ENCODE measurements at regions not wholly inside any gene's neighbourhood (a gene's known extent, or its start where the extent isn't known, plus 50 kb on each side); places are given as distances from the start of the nearest gene placed in this dataset.
"Not testable (repeated sequence)": the region's sequence is repeated elsewhere in the genome, so short reads cannot be mapped to it uniquely, and the experiment has no call there.

- DNase-seq, result no peak
Measured at GRCh38 chr11:11000579-11001283, 142.9 kb upstream of the ZBED5 start.

DNA sequence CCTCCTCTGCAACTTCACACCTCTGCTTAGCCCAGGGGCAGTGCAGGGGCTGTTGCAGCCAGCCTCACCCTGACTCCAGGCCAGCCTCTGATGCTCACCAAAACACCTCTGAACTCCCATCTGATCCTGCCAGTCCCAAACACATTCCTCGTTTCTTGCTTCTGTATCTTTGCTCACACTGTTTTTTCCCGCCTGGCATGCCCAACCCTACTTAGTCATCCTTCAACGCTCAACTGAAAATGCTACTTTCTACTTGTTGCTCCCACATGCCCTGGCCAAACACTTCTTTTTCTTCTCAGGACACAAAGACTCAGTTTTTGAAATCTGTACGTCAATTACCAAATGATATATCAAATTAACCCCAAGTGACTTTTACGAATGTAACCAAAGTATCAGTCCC lies 140.8 kb upstream of the ZBED5 start:
- no peak for DNase-seq

DNA sequence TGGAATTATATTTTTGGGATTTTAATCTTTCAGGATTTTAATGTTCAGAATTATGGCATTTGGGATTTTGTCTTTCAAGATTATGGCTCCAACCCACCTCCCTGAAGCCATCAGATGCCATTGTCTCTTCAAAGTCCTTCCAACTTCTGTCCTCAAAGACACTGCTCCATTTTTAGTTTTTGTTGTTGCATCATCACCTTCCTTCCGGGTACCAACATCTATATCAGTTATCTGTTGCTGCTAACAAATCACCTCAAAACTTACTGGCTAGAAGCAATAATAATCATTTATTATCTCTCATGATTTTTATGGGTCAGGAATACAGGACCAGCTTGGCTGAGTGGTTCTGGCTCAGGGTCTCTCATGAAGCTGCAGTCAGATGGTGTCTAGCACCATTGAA lies 138.8 kb upstream of the ZBED5 start:
- DNase-seq, result no peak

GRCh38 chr11:10993640-10994039 lies 135.8 kb upstream of the ZBED5 start:
- DNase-seq, result no peak

DNA sequence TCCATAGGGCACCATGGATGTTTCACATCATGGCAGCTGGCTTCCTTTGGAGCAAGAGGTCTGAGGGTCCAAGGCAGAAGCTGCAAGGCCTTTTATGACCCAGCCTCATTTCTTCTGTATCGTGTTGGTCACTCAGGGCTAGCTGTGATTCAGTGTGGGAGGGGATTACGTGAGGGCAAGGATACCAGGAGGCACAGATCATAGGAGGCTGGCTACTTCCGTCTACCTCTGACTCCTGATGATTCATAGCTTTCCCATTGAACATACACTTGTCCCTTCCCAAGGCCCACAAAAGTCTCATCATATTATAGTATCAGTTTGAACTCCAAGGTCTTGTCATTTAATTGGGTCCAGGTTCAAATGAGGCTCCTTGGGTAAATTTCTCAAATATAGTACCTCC lies 135.3 kb upstream of the ZBED5 start:
- DNase-seq, result no peak

- DNase-seq, result no peak
Measured at GRCh38 chr11:10991393-10991792, 133.5 kb upstream of the ZBED5 start.

GRCh38 chr11:10990637-10991193 lies 132.9 kb upstream of the ZBED5 start:
- DNase-seq, result no peak

DNA sequence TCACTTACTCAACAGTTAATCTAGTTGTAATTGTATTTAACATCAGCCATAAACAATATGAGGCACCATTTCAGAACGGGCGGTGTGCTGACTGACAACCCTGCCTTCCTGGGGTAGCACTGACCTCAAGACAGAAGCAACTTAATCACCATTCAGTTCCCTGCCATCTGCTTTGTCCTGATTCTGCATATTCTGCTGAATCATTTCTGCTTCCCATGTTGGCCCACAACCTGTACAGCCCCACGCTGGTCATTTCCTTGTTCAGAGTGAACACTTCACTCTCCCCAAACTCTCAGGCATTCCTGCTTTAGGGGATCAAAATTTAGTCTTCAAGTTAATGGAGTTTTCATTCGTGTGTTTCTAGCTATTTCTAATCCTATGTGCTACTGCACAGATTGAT lies 132.3 kb upstream of the ZBED5 start:
- DNase-seq, result no peak

DNA sequence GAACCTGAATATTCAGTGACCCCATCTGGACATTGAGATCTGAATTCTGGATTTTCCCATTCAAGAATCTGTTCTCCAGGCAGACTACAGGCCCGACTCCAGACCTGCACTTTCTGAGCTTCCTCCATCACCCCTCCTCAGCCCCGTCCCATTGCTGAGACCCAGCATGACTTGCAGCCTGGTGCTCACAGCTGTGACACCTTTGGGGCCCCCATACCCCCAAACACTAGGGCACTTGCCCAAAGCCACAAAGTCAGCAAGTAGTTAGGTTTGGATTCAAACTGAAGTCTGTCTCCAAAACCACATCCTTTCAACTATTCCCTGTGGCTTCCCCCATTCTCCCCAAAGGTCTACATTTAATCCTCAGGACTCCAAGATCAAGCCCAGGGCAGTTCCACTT lies 128.2 kb upstream of the ZBED5 start:
- no peak for DNase-seq

DNA sequence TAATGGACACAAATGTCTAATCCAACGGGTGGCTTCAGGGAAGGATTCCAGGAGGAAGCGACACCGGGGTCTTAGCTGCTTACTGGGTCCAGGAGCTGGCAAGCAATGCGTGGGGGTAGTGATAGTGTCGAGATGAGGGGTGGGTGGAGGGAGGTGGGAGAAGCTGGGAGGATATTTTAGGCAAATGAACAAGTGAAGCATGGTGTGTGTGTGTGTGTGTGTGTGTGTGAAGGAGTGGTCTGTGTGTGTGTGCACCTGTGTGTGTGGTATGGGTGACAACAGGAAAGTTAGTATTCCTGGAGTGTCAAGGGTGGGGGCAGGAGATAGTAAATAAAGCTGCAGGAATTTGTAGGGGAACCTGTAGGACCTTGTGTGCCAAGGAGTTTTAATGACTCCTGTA lies 126.9 kb upstream of the ZBED5 start:
- DNase-seq, result no peak

GRCh38 chr11:10984250-10984649 lies 126.4 kb upstream of the ZBED5 start:
- DNase-seq, result no peak

DNA sequence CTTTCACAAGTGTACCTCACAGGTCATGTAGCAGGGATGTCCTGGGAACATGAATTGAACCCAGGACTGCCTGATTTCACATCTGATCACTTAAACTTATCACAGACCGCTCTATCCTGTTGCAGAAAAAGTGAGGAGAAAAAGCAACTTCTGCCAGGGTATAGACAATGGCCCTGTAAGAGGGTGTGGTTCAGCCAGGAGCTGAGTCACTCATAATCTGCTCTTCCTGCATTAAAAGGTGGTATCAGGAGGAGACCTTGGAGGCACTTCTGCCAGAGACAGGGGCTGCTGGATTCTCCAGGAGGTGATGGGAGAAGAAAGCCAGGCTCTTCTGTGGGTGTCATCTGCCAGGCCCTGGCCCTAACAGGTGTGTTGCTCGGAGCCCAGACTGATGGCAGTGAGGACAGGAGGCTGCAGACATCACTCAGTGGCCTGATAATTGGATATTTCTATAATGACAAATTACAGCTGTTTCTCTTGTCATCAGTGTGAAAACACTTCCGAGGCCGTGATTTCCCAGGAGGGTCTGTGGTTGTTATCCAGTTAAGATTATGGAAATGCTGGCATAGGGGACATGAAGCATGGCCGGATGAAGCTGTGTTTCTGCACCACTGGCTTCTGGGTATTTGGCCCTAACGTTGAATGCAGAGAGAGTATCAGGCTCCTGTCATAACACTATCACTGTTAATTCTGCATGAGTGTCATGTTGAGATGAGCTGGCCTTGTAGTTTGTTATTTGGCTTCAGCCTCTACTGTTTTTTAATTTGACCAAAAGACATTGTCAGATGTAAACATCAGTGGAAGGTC lies 125.1 kb upstream of the ZBED5 start:
- DNase-seq, result no peak

DNA sequence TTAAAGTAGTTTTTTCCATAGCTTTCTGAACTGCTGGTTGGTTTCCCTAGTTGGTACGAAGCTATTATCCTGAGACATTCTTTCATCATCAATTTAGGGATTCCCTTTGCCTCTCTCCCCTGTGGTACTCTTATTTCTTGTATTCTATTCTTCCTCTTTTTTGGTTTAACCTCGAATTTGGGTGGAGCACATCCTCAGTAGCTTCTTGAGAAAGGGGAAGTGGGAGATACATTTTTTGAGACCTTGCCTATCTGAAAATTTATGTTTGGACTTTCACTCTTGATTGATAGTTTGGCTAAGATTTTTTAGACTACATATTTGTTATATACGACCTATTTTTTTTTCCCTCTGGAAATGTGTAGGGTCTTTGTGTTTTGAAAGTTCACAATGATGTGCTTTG lies 121.7 kb upstream of the ZBED5 start:
- DNase-seq, result no peak

DNA sequence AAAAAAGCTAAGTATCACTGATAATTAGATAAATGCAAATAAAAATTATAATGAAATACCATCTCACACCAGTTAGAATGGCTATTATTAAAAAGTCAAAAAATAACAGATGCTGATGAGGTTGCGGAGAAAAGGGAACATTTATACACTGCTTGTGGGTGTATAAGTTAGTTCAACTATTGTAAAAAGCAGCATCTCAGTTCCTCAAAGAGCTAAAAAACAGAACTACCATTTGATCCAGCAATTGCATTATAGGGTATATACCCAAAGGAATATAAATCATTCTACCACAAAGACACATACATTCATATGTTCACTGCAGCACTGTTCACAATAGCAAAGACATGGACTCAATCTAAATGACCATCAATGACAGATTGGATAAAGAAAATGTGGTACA lies 120.3 kb upstream of the ZBED5 start:
- DNase-seq, result no peak

DNA sequence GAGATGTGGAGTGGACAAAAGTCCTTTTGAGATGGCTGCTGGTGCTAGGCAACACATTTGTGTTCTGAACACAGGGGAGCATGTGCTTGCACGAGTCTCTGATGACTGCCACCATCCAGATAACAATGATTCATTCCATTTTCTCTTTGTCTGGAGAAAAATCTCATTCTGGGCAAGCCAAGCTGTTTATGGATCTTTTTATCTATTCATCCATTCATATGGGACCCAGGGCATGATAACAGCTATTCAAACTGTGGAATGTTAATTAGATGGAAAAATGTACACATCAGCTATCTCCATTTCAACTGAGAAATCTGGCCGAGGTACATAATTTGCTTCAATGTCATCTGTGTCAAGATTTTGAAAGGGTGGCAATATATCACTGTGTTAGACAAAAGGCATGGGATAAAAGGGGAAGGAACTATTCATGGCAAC lies 117.5 kb upstream of the ZBED5 start:
- DNase-seq, result peak; percentile 14

- DNase-seq, result peak; percentile 60
Measured at GRCh38 chr11:10973416-10973815, 115.6 kb upstream of the ZBED5 start.

DNA sequence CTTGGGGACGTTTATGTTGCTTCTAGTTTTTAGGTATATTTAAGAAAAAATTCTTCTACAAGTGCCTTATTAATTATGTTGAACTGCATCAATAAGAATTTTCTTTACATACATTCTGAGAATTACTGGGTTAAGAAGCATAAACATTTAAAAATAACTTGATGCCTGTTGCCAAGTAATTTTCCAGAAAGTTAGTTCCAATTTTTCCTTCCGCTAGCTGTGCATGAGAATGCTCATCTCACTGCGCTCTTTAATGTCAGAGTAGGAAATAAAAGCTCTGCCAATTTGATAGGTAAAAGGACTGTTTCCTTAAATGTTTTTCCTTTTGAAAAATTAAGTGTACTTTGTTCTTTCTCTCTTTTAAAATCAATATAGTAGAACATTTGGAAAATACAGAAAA lies 113.1 kb upstream of the ZBED5 start:
- DNase-seq, result no peak

DNA sequence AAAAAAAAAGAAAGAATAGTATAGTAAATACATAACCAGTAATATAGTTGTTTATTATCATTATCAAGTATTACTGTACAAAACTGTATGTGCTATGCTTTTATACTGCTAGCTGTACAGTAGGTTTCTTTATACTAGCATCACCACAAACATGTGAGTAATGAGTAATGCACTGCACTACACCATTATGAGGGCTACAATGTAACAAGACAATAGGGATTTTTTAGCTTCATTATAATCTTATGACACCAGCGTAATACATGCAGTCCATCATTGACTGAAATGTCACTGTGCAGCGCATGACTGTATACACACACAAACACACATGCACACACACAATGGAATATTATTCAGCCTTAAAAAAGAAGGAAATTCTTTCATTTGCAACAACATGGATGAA lies 111.5 kb upstream of the ZBED5 start:
- DNase-seq, result no peak

- DNase-seq, result not testable (repeated sequence)
Measured at GRCh38 chr11:10956884-10957283, 99.0 kb upstream of the ZBED5 start.

DNA sequence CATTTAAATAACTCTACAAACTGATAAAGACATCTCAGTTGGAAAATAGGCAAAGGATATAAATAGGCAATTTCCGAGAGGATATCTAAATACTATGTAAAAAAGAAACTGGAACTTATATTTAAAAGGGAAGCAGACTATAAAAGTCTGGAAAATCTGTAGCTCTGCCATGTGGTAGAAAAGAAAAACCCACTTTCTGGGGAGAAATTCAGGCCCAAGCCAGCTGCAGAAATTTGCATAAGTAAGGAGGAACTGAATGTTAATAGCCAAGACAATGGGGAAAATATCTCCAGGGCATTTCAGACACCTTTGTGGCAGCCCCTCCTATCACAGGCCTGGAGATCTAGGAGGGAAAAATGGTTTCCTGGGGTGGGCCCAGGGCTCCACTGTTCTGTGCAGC lies 97.8 kb upstream of the ZBED5 start:
- no peak for DNase-seq

- no peak for DNase-seq
Measured at GRCh38 chr11:10954184-10954583, 96.3 kb upstream of the ZBED5 start.

DNA sequence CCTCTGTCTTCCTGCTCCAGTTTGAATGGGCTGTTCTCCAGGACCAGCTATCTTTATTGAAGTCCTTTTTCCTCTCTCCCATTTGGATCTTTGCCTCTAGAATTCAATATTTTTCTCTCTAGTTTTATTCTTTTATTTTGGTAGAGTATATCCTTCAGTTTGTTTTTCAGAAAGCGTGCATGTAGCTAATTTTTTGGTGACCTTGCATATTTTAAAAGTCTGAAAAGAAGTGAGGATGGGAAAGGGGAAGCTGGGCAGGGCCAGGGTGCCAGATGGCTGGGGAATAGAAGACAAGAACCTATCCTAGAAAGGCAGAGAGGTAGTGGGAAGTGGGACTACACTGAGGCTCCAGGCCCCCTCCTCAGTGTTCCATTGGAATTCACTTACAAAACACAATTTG lies 95.0 kb upstream of the ZBED5 start:
- no peak for DNase-seq

- DNase-seq, result not testable (repeated sequence)
Measured at GRCh38 chr11:10947935-10948334, 90.1 kb upstream of the ZBED5 start.

DNA sequence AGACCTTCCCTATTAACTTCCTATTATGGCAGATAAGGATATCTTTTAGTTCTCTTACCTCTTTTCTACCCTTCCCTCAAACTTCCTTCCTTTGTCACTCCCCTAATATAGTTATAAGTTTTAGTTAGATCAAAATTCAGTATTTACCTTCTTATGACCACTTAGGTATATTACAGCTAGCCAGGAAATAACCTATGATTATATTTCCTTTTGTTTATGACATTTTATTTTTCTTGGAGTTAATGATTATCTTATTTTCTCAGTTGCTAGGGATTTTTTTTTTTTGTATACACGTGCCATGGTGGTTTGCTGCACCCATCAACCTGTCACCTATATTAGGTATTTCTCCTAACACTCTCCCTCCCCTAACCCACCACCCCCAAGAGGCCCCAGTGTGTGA lies 88.2 kb upstream of the ZBED5 start:
- no peak for DNase-seq

Data from NCI-H774 (cell line).